CD14-positive monocyte (primary cell): ENCODE measurements at regions not wholly inside any gene's neighbourhood (a gene's known extent, or its start where the extent isn't known, plus 50 kb on each side); places are given as distances from the start of the nearest gene placed in this dataset.
"Not testable (repeated sequence)": the region's sequence is repeated elsewhere in the genome, so short reads cannot be mapped to it uniquely, and the experiment has no call there.

Experiments used
- DNase-seq, 3 donors: peaks; one replicate each; pipeline ENCODE4 v3.0.0-alpha.2; 2011 to 2022
- H2AFZ ChIP-seq: 2 replicates; pipeline ENCODE4 v1.6.0; 2012; ENCODE audit warnings: mild to moderate bottlenecking, low read depth, low read length, inconsistent platforms; ENCODE audit not compliant: insufficient read depth, poor library complexity, severe bottlenecking
- H3K27ac ChIP-seq, 2 donors: 1 replicate in 1 of 2; 2 replicates in 1 of 2; pipeline ENCODE4 v1.5.1; 2012 to 2013; ENCODE audit warnings: low read length in 2 of 2, control low read depth in 1 of 2, inconsistent platforms in 1 of 2, low read depth in 1 of 2, mild to moderate bottlenecking in 1 of 2
- H3K27me3 ChIP-seq, 2 donors: one replicate each; pipeline versions ENCODE4 v1.6.0 to v1.6.1; 2011 to 2013; ENCODE audit warnings: low read length in 2 of 2; ENCODE audit not compliant: control insufficient read depth in 2 of 2, insufficient read depth in 2 of 2
- H3K36me3 ChIP-seq, 2 donors: replicated peaks in 1 of 2; 1 replicate in 1 of 2; 2 replicates in 1 of 2; pipeline versions ENCODE4 v1.5.1 to v1.6.1; 2012 to 2013; ENCODE audit warnings: low read length in 2 of 2, control low read depth in 1 of 2, inconsistent platforms in 1 of 2, mild to moderate bottlenecking in 1 of 2; ENCODE audit not compliant: insufficient read depth in 2 of 2, control insufficient read depth in 1 of 2
- H3K4me1 ChIP-seq, 2 donors: 1 replicate in 1 of 2; 2 replicates in 1 of 2; pipeline versions ENCODE4 v1.5.1 to v1.6.1; 2012 to 2013; ENCODE audit warnings: low read length in 2 of 2, control low read depth in 1 of 2, inconsistent platforms in 1 of 2, mild to moderate bottlenecking in 1 of 2, moderate library complexity in 1 of 2; ENCODE audit not compliant: insufficient read depth in 2 of 2, control insufficient read depth in 1 of 2
- H3K4me2 ChIP-seq: replicated peaks from 2 replicates; pipeline ENCODE3; 2012; ENCODE audit warnings: low read length, moderate library complexity, mild to moderate bottlenecking; ENCODE audit not compliant: poor library complexity, severe bottlenecking; ENCODE audit errors: extremely low read depth
- H3K4me3 ChIP-seq, 3 experiments: fragments of 200-600 bp in 1 of 3; sonication (generic) in 1 of 3; replicated peaks in 1 of 3; 1 replicate in 2 of 3; 2 replicates in 1 of 3; pipeline ENCODE4 v1.5.1; 2011 to 2013; ENCODE audit warnings: low read length in 3 of 3, mild to moderate bottlenecking in 3 of 3, control low read depth in 2 of 3, low read depth in 2 of 3, inconsistent platforms in 1 of 3, moderate library complexity in 1 of 3
- H3K79me2 ChIP-seq: 2 replicates; pipeline ENCODE4 v1.6.0; 2012; ENCODE audit warnings: mild to moderate bottlenecking, control low read depth, inconsistent platforms, low read length, moderate library complexity; ENCODE audit not compliant: insufficient read depth
- H3K9ac ChIP-seq: 2 replicates; pipeline ENCODE4 v1.6.0; 2017; ENCODE audit warnings: low read length, mild to moderate bottlenecking; ENCODE audit not compliant: insufficient read depth, poor library complexity, severe bottlenecking
- H3K9me3 ChIP-seq, 2 donors: replicated peaks in 1 of 2; 1 replicate in 1 of 2; 2 replicates in 1 of 2; pipeline versions ENCODE4 v1.5.1 to v1.6.1; 2012 to 2013; ENCODE audit warnings: low read length in 2 of 2, control low read depth in 1 of 2; ENCODE audit not compliant: control insufficient read depth in 1 of 2, insufficient read depth in 1 of 2
- H4K20me1 ChIP-seq: 2 replicates; pipeline ENCODE4 v1.6.0; 2012; ENCODE audit warnings: mild to moderate bottlenecking, low read length, control low read depth, moderate library complexity; ENCODE audit not compliant: insufficient read depth
- H3K27ac Mint-ChIP-seq, 7 donors: one replicate each; pipeline ENCODE4 v1.8.0; 2020; ENCODE audit warnings: mild to moderate bottlenecking in 7 of 7, mixed read lengths in 7 of 7, moderate library complexity in 6 of 7, inconsistent platforms in 2 of 7
- H3K27me3 Mint-ChIP-seq, 3 donors: one replicate each; pipeline ENCODE4 v1.8.0; 2021 to 2022; ENCODE audit warnings: low read depth in 3 of 3, mild to moderate bottlenecking in 3 of 3, mixed read lengths in 3 of 3, moderate library complexity in 3 of 3, inconsistent platforms in 1 of 3
- H3K36me3 Mint-ChIP-seq, 2 donors: one replicate each; pipeline ENCODE4 v1.8.0; 2020; ENCODE audit warnings: mixed read lengths in 2 of 2, inconsistent platforms in 1 of 2, mild to moderate bottlenecking in 1 of 2
- H3K4me1 Mint-ChIP-seq: one replicate; pipeline ENCODE4 v1.8.0; 2020; ENCODE audit warnings: mild to moderate bottlenecking, mixed read lengths
- H3K4me3 Mint-ChIP-seq, 2 donors: one replicate each; pipeline ENCODE4 v1.8.0; 2020; ENCODE audit warnings: mild to moderate bottlenecking in 2 of 2, mixed read lengths in 2 of 2, moderate library complexity in 1 of 2
- H3K9me3 Mint-ChIP-seq, 7 donors: one replicate each; pipeline ENCODE4 v1.8.0; 2020 to 2022; ENCODE audit warnings: mixed read lengths in 7 of 7, mild to moderate bottlenecking in 6 of 7, moderate library complexity in 6 of 7, inconsistent platforms in 2 of 7
- WGBS: methylation state at CpG from one replicate; pipeline ENCODE4 v1.1.5; 2013; ENCODE audit warnings: missing lambda C conversion rate; ENCODE audit not compliant: insufficient coverage; 5-methylcytosine and 5-hydroxymethylcytosine counted together
- intact Hi-C, 2 donors: fragments of 100-400 bp; cut with micrococcal nuclease; formaldehyde crosslinking; loops; one replicate each; pipeline versions ENCODE4 v1.15.0 to v1.15.1; 2023
- TF ChIP-seq, protein P1 (sequence below): fragments of 200-600 bp; IDR thresholded peaks from one replicate; pipeline ENCODE4 v1.8.0; 2022; ENCODE audit warnings: antibody characterized with exemption, mild to moderate bottlenecking

DNA sequence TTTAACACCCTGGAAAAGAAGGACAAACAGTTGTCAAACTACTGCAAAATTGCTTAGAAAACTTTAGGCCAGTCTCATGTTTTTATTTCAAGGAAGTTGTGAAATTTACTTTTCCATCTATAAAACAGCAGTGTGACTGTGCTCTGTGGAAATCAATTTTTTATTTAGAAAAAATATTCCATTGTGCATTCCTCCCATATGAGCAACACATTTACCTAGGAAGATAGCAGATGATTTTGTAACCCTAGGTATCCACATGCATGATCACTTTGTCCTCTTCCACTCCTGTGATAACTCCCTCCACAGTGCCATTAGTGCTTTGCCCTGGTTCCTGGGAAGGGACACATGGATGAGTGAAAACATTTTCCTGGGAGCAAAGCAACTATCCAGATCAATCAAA, 69.4 kb upstream of the GPCPD1 start:
- peaks cover 42% of the 10 kb centered on the region for H3K4me1 Mint-ChIP-seq
- peak overlapping the region in 1 of 2 donors; percentile 57 for H3K27ac ChIP-seq
- peak in 1 of 3 donors; percentile 48 for DNase-seq
- peak overlapping the region in 6 of 7 donors; percentile 70 to 86 (median 76) for H3K27ac Mint-ChIP-seq
- H2AFZ ChIP-seq: no peak overlapping the region
- H3K27me3 Mint-ChIP-seq: no peaks in the 10 kb centered on the region
- peaks cover 49 to 66% of the 10 kb centered on the region in 2 donors for H3K4me1 ChIP-seq
- H3K27me3 ChIP-seq: no peaks in the 10 kb centered on the region
- no peak overlapping the region for H3K9ac ChIP-seq
- H3K9me3 Mint-ChIP-seq: no peaks in the 10 kb centered on the region
- H3K9me3 ChIP-seq: no peaks in the 10 kb centered on the region
- H3K79me2 ChIP-seq: no peaks in the 10 kb centered on the region
- H3K4me3 Mint-ChIP-seq: no peak overlapping the region
- no peaks in the 10 kb centered on the region for H3K36me3 ChIP-seq
- no peaks in the 10 kb centered on the region for H4K20me1 ChIP-seq
- no peak overlapping the region for H3K4me3 ChIP-seq
- H3K36me3 Mint-ChIP-seq: no peaks in the 10 kb centered on the region
- no peak overlapping the region for H3K4me2 ChIP-seq
- TF ChIP-seq, protein P1, sequence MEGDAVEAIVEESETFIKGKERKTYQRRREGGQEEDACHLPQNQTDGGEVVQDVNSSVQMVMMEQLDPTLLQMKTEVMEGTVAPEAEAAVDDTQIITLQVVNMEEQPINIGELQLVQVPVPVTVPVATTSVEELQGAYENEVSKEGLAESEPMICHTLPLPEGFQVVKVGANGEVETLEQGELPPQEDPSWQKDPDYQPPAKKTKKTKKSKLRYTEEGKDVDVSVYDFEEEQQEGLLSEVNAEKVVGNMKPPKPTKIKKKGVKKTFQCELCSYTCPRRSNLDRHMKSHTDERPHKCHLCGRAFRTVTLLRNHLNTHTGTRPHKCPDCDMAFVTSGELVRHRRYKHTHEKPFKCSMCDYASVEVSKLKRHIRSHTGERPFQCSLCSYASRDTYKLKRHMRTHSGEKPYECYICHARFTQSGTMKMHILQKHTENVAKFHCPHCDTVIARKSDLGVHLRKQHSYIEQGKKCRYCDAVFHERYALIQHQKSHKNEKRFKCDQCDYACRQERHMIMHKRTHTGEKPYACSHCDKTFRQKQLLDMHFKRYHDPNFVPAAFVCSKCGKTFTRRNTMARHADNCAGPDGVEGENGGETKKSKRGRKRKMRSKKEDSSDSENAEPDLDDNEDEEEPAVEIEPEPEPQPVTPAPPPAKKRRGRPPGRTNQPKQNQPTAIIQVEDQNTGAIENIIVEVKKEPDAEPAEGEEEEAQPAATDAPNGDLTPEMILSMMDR: no peak
- intact Hi-C loops: no loop called here

- WGBS: no CpG with 5 or more reads among the region's 2 CpGs
- intact Hi-C loops: no loop called here
- no peak overlapping the region for H3K4me2 ChIP-seq
- Mint-ChIP-seq H3K4me1 (peaks cover 54% of the 10 kb centered on the region), H3K4me3 (no peak overlapping the region), H3K27ac (peak overlapping the region in 1 of 7 donors; percentile 70), H3K9me3 (no peaks in the 10 kb centered on the region), H3K27me3 (no peaks in the 10 kb centered on the region), H3K36me3 (no peaks in the 10 kb centered on the region)
- H3K36me3 ChIP-seq: no peaks in the 10 kb centered on the region
- no peak overlapping the region for H3K27ac ChIP-seq
- DNase-seq: no peak
- H3K4me1 ChIP-seq: peaks cover 63 to 80% of the 10 kb centered on the region in 2 donors
- H4K20me1 ChIP-seq: no peaks in the 10 kb centered on the region
- H3K27me3 ChIP-seq: no peaks in the 10 kb centered on the region
- H3K9ac ChIP-seq: no peak overlapping the region
- no peaks in the 10 kb centered on the region for H3K79me2 ChIP-seq
- no peaks in the 10 kb centered on the region for H3K9me3 ChIP-seq
- no peak overlapping the region for H2AFZ ChIP-seq
- TF ChIP-seq, protein P1: no peak
- no peak overlapping the region for H3K4me3 ChIP-seq
These were observed 68.0 kb upstream of the GPCPD1 start for GRCh38 chr20:5678777-5679176.

DNA sequence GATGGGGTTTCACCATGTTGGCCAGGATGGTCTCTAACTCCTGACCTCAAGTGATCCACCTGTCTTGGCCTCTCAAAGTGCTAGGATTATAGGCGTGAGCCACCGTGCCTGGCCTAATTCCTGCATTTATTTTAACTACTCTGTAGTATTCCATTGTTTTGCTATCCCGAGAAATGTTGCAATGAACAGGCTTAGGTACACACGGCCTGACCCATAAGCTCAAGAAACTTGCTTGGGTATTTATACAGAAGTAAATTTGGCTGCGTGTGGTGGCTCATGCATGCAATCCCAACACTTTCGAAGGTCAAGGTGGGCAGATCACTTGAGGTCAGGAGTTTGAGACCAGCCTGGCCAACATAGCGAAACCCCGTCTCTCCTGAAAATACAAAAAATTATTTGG, 67.1 kb upstream of the GPCPD1 start:
- H3K4me3 ChIP-seq, H3K27me3 ChIP-seq, H3K79me2 ChIP-seq, DNase-seq, intact Hi-C loops, H3K36me3 ChIP-seq, H3K27ac ChIP-seq, H4K20me1 ChIP-seq, H3K9me3 ChIP-seq, H2AFZ ChIP-seq, H3K4me3 Mint-ChIP-seq, H3K4me2 ChIP-seq, H3K9ac ChIP-seq, H3K9me3 Mint-ChIP-seq, H3K27me3 Mint-ChIP-seq, H3K36me3 Mint-ChIP-seq: not testable (repeated sequence)
- H3K27ac Mint-ChIP-seq: peak overlapping the region in 1 of 7 donors; percentile 43
- H3K4me1 ChIP-seq: peaks cover 69 to 85% of the 10 kb centered on the region in 2 donors
- WGBS: 100% methylated on average over 4 of the region's 8 CpGs
- H3K4me1 Mint-ChIP-seq: peaks cover 56% of the 10 kb centered on the region
